ENCODE measurements at regions not wholly inside any gene's neighbourhood (a gene's known extent, or its start where the extent isn't known, plus 50 kb on each side); places are given as distances from the start of the nearest gene placed in this dataset.

GRCh38 chr2:8526403-8526696, 155.5 kb upstream of the ID2 start:
- no peak for DNase-seq

GRCh38 chr2:8527031-8527430, 154.8 kb upstream of the ID2 start:
- DNase-seq, result no peak

DNA sequence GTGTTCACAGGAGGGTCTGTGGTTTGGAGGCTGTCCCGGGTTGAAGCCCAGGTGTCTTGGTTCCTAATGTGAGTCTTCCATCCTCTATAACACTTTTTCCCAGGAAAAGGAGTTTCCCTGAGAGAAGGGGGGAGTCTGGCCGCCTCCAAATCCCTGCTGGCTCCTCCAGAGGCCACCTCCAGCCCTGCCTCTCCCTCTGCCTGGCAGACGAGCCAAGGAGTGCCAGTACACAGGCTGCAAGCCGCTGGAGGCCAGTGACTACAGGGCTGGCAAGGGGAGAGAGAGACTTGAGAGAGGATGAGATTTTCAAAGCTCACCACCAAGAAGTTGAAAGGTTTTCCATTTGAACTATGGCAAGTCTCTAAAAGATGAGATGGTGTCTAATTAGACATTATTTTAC, 154.2 kb upstream of the ID2 start:
- no peak for DNase-seq

DNA sequence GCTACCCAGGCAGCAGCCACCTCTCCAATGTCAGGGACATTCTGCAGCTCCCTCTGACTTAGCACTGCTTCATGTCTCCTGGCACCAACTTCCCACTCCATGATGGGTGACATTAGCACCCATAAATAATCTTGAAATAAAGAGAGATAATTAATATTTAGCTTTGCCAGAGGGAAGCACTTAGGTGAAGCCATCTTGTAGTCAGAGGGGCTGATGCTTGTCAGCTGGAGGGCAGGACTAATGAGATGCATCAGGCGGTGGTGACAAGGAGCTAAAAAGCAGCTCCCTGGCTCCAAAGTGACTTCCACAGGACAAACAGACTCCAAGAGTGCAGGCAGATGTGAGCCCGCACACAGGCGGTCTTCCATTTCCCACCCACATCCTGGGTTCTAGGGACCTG, 153.0 kb upstream of the ID2 start:
- no peak for DNase-seq

DNA sequence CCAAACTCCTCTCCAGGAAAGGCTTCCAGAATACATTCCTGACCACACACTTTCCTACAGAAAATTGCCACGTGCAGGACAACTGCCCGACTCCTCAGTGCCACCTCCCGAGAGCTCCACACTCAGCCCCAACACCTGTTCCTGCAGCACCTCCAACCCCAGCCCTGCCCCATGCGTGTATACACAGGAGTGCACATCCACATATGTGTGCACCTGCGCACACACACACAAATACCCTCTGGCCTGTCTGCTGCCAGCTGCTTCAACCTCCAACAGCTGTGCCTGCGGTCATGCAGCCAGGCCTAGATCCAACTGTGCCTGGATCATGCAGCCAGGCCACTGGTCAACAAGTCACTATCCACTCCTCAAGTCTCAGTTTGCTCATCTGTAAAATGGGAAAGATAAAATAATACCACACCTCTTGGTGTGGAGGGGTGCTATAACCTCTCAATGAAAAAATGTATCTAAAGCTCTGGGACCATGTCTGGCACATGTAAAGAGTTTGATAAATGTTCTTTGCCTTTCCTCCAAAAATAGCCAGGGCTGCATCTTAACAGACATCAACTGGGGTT, 152.1 kb upstream of the ID2 start:
- no peak for DNase-seq

DNA sequence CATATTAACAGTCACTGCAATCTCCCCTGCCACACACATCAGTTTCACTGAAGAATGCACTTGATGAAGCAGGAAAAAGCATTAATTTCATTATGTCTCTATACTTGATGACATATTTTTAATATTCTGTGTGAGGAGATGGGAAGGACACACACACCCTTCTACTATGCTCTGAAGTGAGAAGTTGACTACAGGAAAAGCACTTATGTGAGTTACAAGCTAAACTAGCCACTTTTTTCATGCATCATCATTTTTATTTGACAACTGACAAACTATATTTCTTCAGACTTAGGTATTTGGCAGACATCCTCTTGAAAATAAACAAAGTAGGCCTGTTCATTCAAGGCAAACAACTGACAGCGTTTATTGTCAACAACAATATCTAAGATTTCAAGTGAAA, 150.4 kb upstream of the ID2 start:
- DNase-seq, result no peak

DNA sequence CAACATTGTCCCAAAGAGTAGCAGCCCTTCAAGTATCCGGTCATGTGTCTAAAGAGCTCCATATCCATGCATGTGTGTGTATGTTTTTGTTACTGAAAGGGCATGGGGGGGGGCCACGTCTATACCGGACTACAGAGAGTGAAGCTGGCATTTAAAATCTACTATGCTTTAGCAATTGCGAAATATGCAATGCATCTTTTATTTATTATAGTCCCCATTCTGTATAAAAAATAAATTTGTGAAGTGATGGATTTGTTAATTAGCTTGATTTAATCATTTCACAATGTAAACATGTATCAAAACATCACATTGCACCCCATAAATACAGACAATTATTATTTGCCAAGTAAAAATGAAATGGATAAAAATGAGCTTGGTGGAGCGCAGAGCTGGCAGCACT, 149.4 kb upstream of the ID2 start:
- DNase-seq, result no peak

- no peak for DNase-seq
Measured at GRCh38 chr2:8533923-8534322, 147.9 kb upstream of the ID2 start.

DNA sequence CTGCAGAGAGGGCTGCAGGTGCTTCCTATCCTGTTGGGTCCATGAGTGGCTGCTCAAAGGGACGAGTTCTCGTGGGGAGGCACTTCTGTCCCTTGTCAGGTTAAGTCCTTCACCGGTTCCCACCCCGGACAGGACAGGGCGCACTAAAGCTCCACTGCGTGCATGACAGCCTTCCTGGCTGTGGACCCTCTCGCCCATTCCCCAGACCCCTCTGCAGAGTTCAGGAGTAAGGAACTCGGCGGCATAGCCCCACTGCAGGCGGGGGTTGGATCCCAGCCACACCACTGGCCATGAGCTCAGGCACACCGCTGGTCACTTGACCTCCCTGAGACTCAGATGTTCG, 147.5 kb upstream of the ID2 start:
- DNase-seq, result no peak

- no peak for DNase-seq
Measured at GRCh38 chr2:8534729-8535468, 147.0 kb upstream of the ID2 start.

GRCh38 chr2:8535469-8535795, 146.4 kb upstream of the ID2 start:
- no peak for DNase-seq

GRCh38 chr2:8535821-8536685, 145.8 kb upstream of the ID2 start:
- no peak for DNase-seq

DNA sequence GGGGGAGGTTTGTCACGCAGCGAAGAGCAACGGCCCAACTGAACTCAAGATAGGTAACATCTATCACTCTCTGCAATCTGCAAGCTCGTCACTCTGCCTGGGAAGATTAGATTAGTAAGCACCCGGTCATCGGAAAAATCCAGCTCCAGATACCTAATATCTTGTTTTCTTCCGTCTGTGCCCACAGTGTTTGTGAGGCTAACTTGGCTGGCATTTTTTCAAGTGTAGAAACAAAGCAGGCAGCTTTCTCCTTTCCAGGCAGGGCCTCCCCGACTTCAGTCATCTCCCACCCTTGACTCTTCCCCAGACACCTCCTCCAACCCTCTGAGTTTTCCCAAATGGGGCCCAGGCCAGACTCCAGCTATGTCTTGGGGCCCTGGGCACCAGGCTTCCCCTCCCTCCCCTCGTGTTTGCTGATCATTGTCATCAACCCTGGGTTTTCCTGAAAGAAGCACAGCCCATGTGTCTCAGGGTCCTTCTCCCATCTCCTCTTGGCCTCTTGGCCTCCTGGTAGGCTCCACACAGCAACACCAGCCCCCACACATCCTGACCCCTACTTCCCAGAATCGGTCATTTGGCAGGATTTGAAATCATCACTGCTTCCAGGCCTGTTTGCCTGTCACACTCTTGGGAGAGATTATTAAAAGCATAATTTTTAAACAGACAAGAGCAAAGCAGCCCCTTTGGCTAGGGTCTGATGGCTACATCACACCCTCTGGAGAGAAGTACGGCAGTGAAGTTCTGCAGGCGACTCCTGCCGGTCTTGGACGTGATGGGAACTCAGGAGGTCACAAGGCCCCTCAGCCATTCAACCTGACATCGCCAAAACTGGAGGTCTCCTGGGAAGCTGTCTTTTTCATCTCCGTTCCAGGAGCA, 144.9 kb upstream of the ID2 start:
- no peak for DNase-seq

GRCh38 chr2:8537562-8538155, 144.2 kb upstream of the ID2 start:
- no peak for DNase-seq

DNA sequence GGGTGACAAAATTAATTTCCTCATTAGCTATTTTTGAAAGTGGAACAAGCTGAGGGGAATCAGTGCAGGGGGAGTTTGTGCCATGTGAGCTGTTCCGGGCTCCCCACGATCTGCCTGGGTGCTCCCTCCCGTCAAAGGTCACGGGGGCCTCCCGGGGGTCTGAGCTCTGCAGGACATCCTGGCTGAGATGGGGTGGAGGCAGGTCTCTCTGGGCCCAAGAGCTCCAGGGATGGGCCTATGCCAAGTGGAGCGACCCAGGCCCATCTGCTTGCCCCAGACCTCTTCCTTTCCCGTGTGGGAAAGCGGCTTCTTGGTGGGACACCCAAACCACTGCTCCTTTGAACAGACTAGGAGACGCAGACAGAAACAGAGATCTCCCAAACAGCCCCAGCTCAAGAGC, 143.3 kb upstream of the ID2 start:
- DNase-seq, result no peak

- no peak for DNase-seq
Measured at GRCh38 chr2:8538931-8539621, 142.8 kb upstream of the ID2 start.

DNA sequence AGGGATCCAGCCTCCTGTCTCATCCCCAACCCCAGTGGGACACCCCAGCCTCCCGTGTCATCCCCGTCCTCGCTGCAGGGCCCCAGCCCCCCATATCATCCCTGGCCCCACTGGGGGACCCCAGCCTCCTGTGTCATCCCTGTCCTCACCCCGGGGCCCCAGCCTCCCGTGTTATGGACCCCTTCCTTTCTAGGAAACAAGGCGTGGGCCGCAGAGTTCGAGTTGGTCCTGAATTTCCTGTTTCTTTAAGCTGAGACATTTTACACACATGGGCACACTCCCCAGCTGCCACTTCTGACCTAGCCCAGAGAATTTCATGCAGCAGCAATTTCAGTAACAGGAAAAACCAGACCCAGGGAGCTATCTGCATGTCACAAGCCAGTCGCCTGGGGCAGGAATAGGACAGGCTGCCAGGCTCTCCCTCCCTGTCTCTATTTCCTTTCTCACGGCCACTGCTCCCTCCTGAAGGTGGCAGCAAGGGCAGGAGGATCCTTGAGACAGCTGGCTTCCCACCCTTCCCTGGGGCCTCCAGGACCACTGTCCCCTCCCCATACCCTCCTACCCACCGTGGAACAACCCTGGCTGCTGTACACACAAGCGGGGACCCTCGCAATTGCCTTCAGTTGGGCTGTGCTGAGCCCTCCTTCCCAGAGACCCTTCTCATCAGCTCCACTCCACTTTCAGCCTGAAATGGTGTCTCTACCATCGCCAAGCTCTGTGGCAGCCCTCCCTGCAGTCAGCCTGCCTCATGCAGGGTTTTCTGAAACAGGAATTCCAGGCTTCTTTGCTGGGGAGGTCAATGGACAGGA, 141.9 kb upstream of the ID2 start:
- DNase-seq, result no peak

DNA sequence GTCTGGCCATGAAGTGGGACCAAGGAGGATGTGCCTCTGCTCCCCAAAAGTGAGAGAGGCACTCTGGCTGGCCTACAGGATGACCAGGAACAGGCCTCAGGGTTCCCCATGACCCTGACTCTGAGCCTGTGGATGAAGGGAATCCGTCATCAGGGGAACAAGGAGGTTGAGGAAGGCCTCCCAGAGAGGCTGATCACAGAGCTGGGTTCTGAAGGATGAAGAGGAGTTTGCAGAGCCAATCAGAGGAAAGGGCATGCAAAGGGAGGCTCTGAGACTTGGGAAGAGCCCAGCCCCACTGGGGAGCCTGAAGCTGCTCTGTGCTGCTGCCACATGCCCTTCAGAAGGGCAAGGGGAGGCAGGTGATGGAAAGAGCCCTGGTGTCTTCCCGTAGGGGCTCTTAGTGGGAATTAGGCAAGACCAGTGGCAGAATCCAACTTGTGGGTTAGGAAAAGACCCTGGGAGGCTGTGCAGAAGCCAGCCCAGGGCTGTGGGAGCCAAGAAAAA, 141.3 kb upstream of the ID2 start:
- no peak for DNase-seq

GRCh38 chr2:8541223-8541622, 140.6 kb upstream of the ID2 start:
- no peak for DNase-seq

DNA sequence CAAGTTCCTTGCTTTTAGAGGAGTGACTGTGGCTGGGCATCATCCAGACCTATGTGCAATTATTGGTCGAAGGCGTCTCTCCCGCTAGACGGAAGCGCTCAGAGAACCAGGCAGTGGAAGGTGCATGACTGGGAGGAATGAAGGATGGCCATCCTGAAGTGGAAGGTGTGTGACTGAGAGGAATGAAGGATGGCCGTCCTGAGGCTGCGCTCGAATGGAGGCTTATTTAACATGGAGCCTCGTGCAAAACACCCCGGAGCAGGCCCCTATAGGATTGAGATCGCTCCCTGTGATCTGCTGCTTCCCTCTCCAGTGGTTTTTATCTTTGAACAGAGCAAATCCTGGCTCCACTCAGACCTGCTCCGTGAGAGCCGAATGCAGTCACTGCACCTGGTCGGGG, 140.2 kb upstream of the ID2 start:
- DNase-seq, result no peak

DNA sequence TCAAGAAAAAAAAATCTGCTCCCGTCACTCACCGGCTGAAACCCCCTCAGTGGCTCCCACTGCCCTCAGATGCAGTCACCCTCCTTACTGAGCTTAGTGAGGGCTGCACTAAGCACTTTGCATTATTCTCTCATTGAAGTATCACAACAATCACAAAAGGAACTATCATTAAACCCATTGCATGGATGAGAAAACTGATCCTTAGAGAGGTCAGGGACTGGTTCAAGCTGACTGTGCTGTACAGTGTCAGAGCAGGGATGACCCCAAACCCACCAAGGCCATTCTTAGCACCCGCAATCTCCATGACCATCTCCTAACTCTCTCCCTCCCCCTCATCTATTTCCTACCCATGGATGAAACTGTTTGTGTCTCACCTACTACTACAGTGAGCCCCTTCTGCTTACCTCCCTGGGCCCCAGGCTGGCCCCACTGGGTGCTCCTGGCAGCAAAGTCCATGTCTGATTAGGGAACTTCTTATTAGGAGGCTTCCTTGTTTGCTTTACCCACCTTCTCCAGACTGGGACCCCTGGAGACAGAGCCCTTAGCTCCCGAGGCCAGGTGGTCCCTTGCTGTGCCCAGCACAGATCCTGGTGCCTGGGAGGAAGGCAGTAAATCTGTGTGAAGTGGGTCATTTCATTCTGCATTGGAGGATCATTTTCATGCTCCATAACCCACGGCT, 139.3 kb upstream of the ID2 start:
- no peak for DNase-seq
